WI38 (cell line): ENCODE measurements at regions not wholly inside any gene's neighbourhood (a gene's known extent, or its start where the extent isn't known, plus 50 kb on each side); places are given as distances from the start of the nearest gene placed in this dataset.
"Not testable (repeated sequence)": the region's sequence is repeated elsewhere in the genome, so short reads cannot be mapped to it uniquely, and the experiment has no call there.

Source experiments
- H3K4me3 ChIP-seq: 2 replicates; pipeline ENCODE4 v1.5.1; 2011; ENCODE audit warnings: low read depth, mild to moderate bottlenecking, control low read depth, low read length
- TF ChIP-seq, protein P1 (sequence below): IDR thresholded peaks from 2 replicates; pipeline ENCODE4 v1.5.1; 2012; ENCODE audit warnings: low read depth, mild to moderate bottlenecking, control low read depth, low read length

- no peak overlapping the region for H3K4me3 ChIP-seq
- TF ChIP-seq, protein P1, sequence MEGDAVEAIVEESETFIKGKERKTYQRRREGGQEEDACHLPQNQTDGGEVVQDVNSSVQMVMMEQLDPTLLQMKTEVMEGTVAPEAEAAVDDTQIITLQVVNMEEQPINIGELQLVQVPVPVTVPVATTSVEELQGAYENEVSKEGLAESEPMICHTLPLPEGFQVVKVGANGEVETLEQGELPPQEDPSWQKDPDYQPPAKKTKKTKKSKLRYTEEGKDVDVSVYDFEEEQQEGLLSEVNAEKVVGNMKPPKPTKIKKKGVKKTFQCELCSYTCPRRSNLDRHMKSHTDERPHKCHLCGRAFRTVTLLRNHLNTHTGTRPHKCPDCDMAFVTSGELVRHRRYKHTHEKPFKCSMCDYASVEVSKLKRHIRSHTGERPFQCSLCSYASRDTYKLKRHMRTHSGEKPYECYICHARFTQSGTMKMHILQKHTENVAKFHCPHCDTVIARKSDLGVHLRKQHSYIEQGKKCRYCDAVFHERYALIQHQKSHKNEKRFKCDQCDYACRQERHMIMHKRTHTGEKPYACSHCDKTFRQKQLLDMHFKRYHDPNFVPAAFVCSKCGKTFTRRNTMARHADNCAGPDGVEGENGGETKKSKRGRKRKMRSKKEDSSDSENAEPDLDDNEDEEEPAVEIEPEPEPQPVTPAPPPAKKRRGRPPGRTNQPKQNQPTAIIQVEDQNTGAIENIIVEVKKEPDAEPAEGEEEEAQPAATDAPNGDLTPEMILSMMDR, result no peak
These were observed 1093.0 kb upstream of the INTU start for GRCh38 chr4:126539771-126540170.

DNA sequence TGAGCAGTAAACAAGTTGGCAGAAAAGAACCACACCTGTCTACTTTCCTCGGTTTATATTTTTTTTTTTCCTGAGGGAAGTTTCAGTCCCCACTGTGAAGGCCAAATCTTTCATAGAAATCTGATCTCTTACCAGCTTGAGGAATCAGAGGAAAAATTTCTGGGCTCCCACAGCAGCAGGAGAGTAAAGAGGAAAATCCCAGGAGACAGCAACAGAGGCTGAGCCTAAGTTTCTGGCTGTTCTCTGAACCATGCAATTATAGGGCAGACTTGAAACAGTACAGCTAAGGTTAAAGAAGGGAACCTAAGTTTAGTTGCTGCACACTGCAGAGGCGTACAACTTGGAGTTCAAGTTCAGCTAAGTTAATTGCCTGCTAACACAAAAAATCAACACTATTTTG lies 1090.9 kb upstream of the INTU start:
- TF ChIP-seq, protein P1, result no peak
- H3K4me3 ChIP-seq, result no peak overlapping the region

GRCh38 chr4:126544276-126544675 lies 1088.5 kb upstream of the INTU start:
- TF ChIP-seq, protein P1, result no peak
- no peak overlapping the region for H3K4me3 ChIP-seq

GRCh38 chr4:126546197-126546596 lies 1086.6 kb upstream of the INTU start:
- H3K4me3 ChIP-seq, result not testable (repeated sequence)

DNA sequence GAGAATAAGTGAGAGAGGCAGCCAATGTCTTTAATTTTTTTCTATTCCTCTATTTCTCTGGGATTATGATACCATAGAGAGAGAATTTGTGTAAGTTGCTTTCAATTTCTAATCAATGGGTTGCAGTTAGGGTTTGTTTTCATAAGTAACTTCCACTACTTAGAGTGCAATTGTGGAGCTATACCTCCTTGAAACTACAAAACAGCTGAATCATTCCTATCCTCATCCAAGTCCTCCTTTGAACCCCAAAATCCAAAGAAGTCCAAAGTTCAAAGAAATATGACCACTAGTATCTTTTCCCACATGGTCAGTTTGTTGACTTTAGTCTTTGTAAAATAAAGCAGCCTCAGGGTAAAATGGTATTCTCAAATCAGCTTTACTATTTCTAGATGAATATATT lies 1085.4 kb upstream of the INTU start:
- TF ChIP-seq, protein P1, result no peak
- H3K4me3 ChIP-seq, result no peak overlapping the region

GRCh38 chr4:126548890-126549289 lies 1083.9 kb upstream of the INTU start:
- TF ChIP-seq, protein P1, result no peak
- no peak overlapping the region for H3K4me3 ChIP-seq

GRCh38 chr4:126552321-126552720 lies 1080.4 kb upstream of the INTU start:
- TF ChIP-seq, protein P1, result no peak
- H3K4me3 ChIP-seq, result no peak overlapping the region

GRCh38 chr4:126553248-126553647 lies 1079.5 kb upstream of the INTU start:
- no peak overlapping the region for H3K4me3 ChIP-seq
- TF ChIP-seq, protein P1, result no peak
